ENCODE measurements at regions not wholly inside any gene's neighbourhood (a gene's known extent, or its start where the extent isn't known, plus 50 kb on each side); places are given as distances from the start of the nearest gene placed in this dataset.

- H3K36me3 ChIP-seq: no peaks in the 10 kb centered on the region
Observed at GRCh38 chr11:104490182-104490581, 326.2 kb upstream of the PDGFD start.

DNA sequence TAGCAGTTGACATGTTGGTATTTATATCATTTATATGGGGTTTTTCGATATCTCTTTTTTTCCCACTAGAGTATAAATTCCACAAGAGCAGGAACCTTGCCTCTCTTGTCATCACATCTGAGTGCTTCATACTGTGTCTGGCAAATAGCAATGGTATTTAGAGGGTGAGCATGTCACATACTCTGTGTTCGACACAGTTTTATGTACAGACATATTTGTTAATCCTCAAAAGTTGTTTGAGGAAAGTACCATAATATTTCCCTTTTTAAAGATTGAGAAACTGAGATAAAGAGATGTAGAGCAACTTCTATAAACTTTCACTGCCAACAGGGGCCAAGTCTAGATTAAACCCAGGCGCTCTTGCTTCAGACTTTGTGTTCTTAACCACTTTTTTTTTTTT, 324.6 kb upstream of the PDGFD start:
- no peaks in the 10 kb centered on the region for H3K4me1 ChIP-seq
- WGBS, 2 donors: 87 to 91% methylated on average over 3 of the region's 3 CpGs
- H3K9me3 ChIP-seq: peaks cover 0 to 10% (median 6%) of the 10 kb centered on the region in 4 donors
- H3K27me3 ChIP-seq: no peaks in the 10 kb centered on the region
- no peak overlapping the region for H3K27ac ChIP-seq
- no peaks in the 10 kb centered on the region for H3K36me3 ChIP-seq
- no peak for DNase-seq
- TF ChIP-seq POLR2A (IDR thresholded peaks at IDR 0.05) (no peak), EP300 (IDR thresholded peaks at IDR 0.05) (no peak), POLR2AphosphoS5 (IDR thresholded peaks at IDR 0.05) (no peak)
- TF ChIP-seq, protein P1, sequence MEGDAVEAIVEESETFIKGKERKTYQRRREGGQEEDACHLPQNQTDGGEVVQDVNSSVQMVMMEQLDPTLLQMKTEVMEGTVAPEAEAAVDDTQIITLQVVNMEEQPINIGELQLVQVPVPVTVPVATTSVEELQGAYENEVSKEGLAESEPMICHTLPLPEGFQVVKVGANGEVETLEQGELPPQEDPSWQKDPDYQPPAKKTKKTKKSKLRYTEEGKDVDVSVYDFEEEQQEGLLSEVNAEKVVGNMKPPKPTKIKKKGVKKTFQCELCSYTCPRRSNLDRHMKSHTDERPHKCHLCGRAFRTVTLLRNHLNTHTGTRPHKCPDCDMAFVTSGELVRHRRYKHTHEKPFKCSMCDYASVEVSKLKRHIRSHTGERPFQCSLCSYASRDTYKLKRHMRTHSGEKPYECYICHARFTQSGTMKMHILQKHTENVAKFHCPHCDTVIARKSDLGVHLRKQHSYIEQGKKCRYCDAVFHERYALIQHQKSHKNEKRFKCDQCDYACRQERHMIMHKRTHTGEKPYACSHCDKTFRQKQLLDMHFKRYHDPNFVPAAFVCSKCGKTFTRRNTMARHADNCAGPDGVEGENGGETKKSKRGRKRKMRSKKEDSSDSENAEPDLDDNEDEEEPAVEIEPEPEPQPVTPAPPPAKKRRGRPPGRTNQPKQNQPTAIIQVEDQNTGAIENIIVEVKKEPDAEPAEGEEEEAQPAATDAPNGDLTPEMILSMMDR (IDR thresholded peaks at IDR 0.05): no peak
- H3K4me3 ChIP-seq: no peak overlapping the region
- intact Hi-C loops (cut with DNase I): no loop called here

More at GRCh38 chr11:104490182-104490581, 326.2 kb upstream of the PDGFD start:
- intact Hi-C loops (cut with DNase I): no loop called here
- Histone ChIP-seq H3K4me1 (no peaks in the 10 kb centered on the region), H3K4me3 (no peak overlapping the region), H3K27me3 (no peaks in the 10 kb centered on the region), H3K27ac (no peak overlapping the region), H3K9me3 (peaks cover 0 to 10% (median 6%) of the 10 kb centered on the region in 4 donors)
- WGBS, 2 donors: 81 to 87% methylated on average over 6 of the region's 6 CpGs
- no peak for DNase-seq
- no peak for TF ChIP-seq POLR2AphosphoS5 (IDR thresholded peaks at IDR 0.05)
- TF ChIP-seq, protein P1 (IDR thresholded peaks at IDR 0.05): no peak
- TF ChIP-seq POLR2A (IDR thresholded peaks at IDR 0.05): no peak
- no peak for TF ChIP-seq EP300 (IDR thresholded peaks at IDR 0.05)

- H3K27ac ChIP-seq: no peak overlapping the region
- H3K4me3 ChIP-seq: no peak overlapping the region
- no peaks in the 10 kb centered on the region for H3K4me1 ChIP-seq
- H3K27me3 ChIP-seq: no peaks in the 10 kb centered on the region
- intact Hi-C loops (cut with DNase I): no loop called here
- WGBS, 2 donors: 66 to 74% methylated on average over 4 of the region's 4 CpGs
- H3K9me3 ChIP-seq: peaks cover 0 to 11% (median 8%) of the 10 kb centered on the region in 4 donors
- no peaks in the 10 kb centered on the region for H3K36me3 ChIP-seq
- TF ChIP-seq, protein P1 (IDR thresholded peaks at IDR 0.05): no peak
- TF ChIP-seq EP300 (IDR thresholded peaks at IDR 0.05) (no peak), POLR2AphosphoS5 (IDR thresholded peaks at IDR 0.05) (no peak)
- no peak for DNase-seq
Observed at GRCh38 chr11:104487046-104487806, 323.3 kb upstream of the PDGFD start.

DNA sequence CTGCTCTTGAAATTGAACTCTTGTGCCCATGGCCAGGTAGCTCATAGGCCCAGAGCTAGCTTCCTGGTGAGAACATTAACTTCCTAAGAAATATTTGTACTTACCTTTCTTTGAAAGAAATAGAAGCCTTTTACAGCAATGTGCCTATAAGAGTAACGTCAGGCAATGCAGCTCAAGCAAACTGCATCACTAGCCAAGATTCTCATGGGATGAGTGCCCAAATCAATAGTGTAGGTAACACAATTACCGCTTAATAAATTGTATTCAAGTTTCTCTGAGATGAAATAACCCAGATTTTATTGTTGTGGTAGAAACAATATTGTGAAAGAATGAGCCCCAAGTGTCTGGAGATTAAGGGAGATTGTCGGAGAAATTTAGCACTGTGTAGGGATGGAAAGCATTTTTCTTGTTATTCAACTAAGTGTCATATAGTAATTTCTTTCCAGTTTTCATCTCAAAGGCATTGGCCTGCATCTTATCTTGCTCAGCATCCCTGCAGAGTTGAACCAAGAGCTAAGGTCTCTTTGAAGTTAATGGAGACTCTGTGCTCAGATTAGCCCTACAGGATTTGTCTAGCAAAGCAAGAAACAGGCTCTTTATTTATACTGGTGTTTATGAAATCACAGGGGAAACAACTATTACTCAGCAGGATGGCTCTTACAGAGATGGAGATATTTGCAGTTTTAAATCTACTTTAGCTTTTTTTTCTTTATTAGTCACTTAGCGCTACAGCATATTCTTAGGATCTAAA, 321.0 kb upstream of the PDGFD start:
- Histone ChIP-seq H3K27me3 (no peaks in the 10 kb centered on the region), H3K4me3 (no peak overlapping the region), H3K27ac (no peak overlapping the region), H3K4me1 (no peaks in the 10 kb centered on the region), H3K36me3 (no peaks in the 10 kb centered on the region), H3K9me3 (peaks cover 0 to 13% (median 0%) of the 10 kb centered on the region in 4 donors)
- TF ChIP-seq, protein P1 (IDR thresholded peaks at IDR 0.05): no peak
- no peak for TF ChIP-seq POLR2A (IDR thresholded peaks at IDR 0.05)
- no peak for TF ChIP-seq EP300 (IDR thresholded peaks at IDR 0.05)
- no peak for TF ChIP-seq POLR2AphosphoS5 (IDR thresholded peaks at IDR 0.05)
- WGBS, 2 donors: 52 to 63% methylated on average over 4 of the region's 4 CpGs
- intact Hi-C loops (cut with DNase I): no loop called here
- DNase-seq: no peak
